T-helper 17 cell (primary cell): ENCODE measurements at regions not wholly inside any gene's neighbourhood (a gene's known extent, or its start where the extent isn't known, plus 50 kb on each side); places are given as distances from the start of the nearest gene placed in this dataset.
"Not testable (repeated sequence)": the region's sequence is repeated elsewhere in the genome, so short reads cannot be mapped to it uniquely, and the experiment has no call there.

Experiments
- ATAC-seq: fragments of 150-1000 bp; cut with Tn5 transposase; 2 replicates; pipeline ENCODE4 v1.10.0; 2021; ENCODE audit warnings: mild to moderate bottlenecking, moderate library complexity
- DNase-seq, 3 donors: peaks; one replicate each; pipeline versions ENCODE4 v3.0.0 to v3.0.0-alpha.2; 2020 to 2021
- H3K9me3 ChIP-seq: one replicate; pipeline ENCODE4 v1.7.0; 2013; ENCODE audit warnings: low read length, mild to moderate bottlenecking; ENCODE audit not compliant: control insufficient read depth, poor library complexity, severe bottlenecking
- H3K27ac Mint-ChIP-seq: one replicate; pipeline ENCODE4 v1.8.0; 2022; ENCODE audit warnings: mild to moderate bottlenecking, moderate library complexity, mixed read lengths
- H3K27me3 Mint-ChIP-seq: one replicate; pipeline ENCODE4 v1.8.0; 2022; ENCODE audit warnings: mixed read lengths
- H3K36me3 Mint-ChIP-seq: one replicate; pipeline ENCODE4 v1.8.0; 2022; ENCODE audit warnings: low read depth, mixed read lengths
- H3K4me1 Mint-ChIP-seq: one replicate; pipeline ENCODE4 v1.8.0; 2022; ENCODE audit warnings: mild to moderate bottlenecking, mixed read lengths
- H3K4me3 Mint-ChIP-seq: one replicate; pipeline ENCODE4 v1.8.0; 2022; ENCODE audit warnings: mild to moderate bottlenecking, moderate library complexity, mixed read lengths

DNA sequence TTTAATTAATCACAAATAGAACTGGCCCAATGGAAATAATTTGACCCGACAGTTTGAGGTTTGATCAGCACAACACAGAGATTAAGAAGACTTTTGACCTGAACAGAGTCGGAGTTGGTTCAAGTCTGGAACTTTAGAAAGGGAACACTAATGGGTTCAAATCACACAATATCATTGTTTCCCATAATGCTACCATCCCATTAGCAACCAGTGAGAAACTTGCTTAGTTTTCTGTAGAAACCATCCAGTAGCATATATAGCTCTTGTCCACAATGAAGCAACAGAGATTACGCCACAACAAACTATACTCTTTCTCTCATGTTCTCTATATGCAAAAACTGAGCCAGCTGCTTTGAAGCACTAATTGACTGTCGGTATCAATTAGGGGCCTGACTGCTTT, 376.9 kb upstream of the SPRY2 start:
- H3K4me3 Mint-ChIP-seq: no peak overlapping the region
- H3K27ac Mint-ChIP-seq: no peak overlapping the region
- no peaks in the 10 kb centered on the region for H3K4me1 Mint-ChIP-seq
- no peak for DNase-seq
- no peak for ATAC-seq
- H3K27me3 Mint-ChIP-seq: no peaks in the 10 kb centered on the region
- H3K36me3 Mint-ChIP-seq: no peaks in the 10 kb centered on the region
- H3K9me3 ChIP-seq: no peaks in the 10 kb centered on the region

DNA sequence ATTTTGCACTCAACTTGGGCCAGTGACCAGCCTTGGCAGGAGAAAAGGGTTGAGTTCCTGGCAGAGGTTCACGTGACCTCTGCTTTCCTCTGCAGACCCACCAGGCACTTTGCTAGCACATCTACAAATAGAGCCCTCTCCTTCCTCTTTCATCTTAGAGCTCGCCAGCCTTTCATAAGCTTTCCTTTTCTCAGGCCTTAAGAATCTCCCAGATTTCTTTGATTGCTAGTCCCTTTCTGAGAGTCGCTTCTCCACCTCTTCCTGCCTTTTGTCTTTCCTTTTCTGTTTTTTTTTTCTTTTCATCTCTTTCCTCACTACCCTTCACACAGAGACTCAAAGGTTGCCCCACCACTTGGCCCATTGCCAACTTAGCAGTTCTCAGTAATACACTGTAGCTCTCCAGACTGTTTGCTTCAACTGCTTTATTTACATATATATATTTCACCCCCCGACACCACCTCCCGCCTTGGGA, 375.7 kb upstream of the SPRY2 start:
- H3K27ac Mint-ChIP-seq: no peak overlapping the region
- no peaks in the 10 kb centered on the region for H3K36me3 Mint-ChIP-seq
- H3K4me3 Mint-ChIP-seq: no peak overlapping the region
- ATAC-seq (no peak), DNase-seq (no peak)
- no peaks in the 10 kb centered on the region for H3K27me3 Mint-ChIP-seq
- H3K4me1 Mint-ChIP-seq: no peaks in the 10 kb centered on the region
- no peaks in the 10 kb centered on the region for H3K9me3 ChIP-seq

GRCh38 chr13:80712026-80712425, 371.1 kb upstream of the SPRY2 start:
- no peak for ATAC-seq
- Mint-ChIP-seq H3K36me3 (no peaks in the 10 kb centered on the region), H3K27me3 (no peaks in the 10 kb centered on the region), H3K27ac (no peak overlapping the region), H3K4me1 (no peaks in the 10 kb centered on the region), H3K4me3 (no peak overlapping the region)
- H3K9me3 ChIP-seq: no peaks in the 10 kb centered on the region
- no peak for DNase-seq

DNA sequence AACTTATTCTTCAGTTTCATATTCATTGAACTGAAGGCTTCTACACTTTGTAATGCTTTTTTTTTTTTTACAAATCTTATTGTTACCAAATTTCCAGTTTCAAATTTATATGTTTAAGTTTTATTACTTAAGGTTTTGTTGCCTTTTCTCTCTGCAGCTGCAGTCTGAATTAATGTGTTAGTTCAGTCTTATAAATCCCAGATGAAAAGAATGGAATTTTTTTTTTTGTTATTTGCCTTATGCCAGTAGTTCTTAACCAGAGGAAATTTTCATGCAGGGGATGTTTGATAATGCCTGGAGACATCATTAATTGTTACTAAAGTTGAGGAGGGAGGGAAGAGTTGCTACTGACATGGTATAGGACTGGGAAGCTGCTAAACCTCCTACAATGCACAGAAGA, 367.9 kb upstream of the SPRY2 start:
- Mint-ChIP-seq H3K4me1 (no peaks in the 10 kb centered on the region), H3K4me3 (no peak overlapping the region)

DNA sequence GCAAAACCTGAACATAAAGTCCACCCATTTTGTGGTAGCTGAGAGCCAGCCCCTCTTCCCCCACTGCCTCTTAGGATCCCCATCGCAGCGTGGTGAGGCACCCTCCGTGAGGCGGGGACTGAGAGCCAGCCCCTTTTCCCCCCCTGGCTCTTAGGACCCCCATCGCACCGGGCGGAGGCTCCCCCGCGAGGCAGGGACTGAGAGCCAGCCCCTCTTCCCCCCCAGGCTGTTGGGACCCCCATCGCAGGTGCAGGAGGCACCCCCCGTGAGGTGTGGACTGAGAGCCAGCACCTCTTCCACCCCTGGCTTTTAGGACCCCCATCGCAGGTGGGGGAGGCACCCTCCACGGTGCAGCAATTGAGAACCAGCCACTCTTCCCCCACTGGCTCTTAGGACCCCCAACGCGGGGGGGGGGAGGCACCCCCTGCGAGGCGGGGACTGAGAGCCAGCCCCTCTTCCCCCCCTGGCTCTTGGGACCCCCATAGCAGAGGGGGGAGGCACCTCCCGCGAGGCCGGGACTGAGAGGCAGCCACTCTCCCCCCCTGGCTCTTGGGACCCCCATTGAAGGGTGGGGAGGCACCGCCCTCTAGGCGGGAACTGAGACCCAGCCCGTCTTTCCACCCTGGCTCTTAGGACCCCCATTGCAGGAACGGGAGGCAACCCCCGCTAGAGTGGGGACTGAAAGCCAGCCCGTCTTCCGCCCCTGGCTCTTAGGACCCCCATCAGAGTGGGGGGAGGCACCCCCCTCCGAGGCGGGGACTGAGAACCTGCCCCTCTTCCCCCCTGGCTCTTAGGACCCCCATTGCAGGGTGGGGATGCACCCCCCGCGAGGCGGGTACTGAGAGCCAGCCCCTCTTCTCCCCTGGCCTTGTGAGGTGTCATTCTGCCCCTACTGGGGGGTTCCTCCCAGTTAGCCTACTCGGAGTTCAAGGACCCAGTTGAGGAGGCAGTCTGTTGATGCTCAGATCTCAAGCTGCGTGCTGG, 366.4 kb upstream of the SPRY2 start:
- Mint-ChIP-seq H3K36me3 (no peaks in the 10 kb centered on the region), H3K27ac (no peak overlapping the region), H3K4me1 (no peaks in the 10 kb centered on the region), H3K27me3 (no peaks in the 10 kb centered on the region), H3K4me3 (no peak overlapping the region)
- DNase-seq: no peak
- no peak for ATAC-seq
- H3K9me3 ChIP-seq: no peaks in the 10 kb centered on the region

More for the DNA sequence above, 367.9 kb upstream of the SPRY2 start:
- Mint-ChIP-seq H3K27ac (no peak overlapping the region), H3K36me3 (no peaks in the 10 kb centered on the region), H3K27me3 (no peaks in the 10 kb centered on the region)
- H3K9me3 ChIP-seq: no peaks in the 10 kb centered on the region
- ATAC-seq (no peak), DNase-seq (no peak)

GRCh38 chr13:80706164-80706471, 365.2 kb upstream of the SPRY2 start:
- Mint-ChIP-seq H3K36me3 (no peaks in the 10 kb centered on the region), H3K4me1 (no peaks in the 10 kb centered on the region), H3K27me3 (no peaks in the 10 kb centered on the region), H3K4me3 (no peak overlapping the region), H3K27ac (no peak overlapping the region)
- ATAC-seq: no peak
- no peaks in the 10 kb centered on the region for H3K9me3 ChIP-seq
- DNase-seq: no peak

DNA sequence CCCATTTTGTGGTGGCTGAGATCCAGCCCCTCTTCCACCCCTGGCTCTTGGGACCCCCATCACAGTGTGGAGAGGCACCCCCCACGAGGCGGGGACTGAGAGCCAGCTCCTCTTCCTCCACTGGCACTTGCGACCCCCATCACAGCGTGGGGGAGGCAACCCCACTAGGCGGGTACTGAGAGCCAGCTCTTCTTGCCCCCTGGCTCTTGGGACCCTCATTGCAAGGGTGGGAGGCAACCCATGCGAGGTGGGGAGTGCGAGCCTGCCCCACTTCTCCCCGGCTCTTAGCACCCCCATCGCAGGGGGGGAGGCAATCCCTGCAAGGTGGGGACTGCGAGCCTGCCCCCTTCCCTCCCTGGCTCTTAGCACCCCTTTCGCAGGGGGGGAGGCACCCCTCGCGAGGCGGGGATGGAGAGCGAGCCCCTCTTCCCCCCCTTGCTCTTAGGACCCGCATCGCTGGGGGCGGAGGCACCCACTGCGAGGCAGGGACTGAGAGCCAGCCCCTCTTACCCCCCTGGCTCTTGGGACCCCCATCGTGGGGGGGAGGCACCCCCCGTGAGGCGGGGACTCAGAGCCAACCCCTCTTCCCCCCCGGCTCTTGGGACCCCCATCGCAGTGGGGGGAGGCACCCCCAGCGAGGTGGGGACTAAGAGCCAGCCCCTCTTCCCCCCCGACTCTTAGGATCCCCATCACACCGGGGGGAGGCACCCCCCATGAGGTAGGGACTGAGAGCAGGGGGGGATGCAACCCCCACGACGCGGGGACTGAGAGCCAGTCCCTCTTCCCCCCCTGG, 364.6 kb upstream of the SPRY2 start:
- no peaks in the 10 kb centered on the region for H3K27me3 Mint-ChIP-seq
- H3K9me3 ChIP-seq: no peaks in the 10 kb centered on the region
- ATAC-seq (no peak), DNase-seq (no peak)
- H3K4me3 Mint-ChIP-seq: no peak overlapping the region
- H3K36me3 Mint-ChIP-seq: no peaks in the 10 kb centered on the region
- H3K4me1 Mint-ChIP-seq: no peaks in the 10 kb centered on the region
- no peak overlapping the region for H3K27ac Mint-ChIP-seq

DNA sequence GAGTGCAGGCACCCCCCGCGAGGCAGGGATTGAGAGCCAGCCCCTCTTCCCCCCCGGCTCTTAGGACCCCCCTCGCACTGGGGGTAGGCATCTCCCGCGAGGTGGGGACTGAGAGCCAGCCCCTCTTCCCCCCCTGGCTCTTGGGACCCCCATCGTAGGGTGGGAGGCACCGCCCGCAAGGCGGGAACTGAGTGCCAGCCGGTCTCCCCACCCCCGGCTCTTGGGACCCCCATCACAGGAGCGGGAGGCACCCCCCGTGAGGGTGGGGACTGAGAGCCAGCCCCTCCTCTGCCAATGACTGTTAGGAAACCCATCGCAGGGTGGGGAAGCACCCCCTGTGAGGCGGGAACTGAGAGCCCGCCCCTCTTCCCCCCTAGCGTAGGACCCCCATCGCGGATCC, 363.4 kb upstream of the SPRY2 start:
- H3K4me1 Mint-ChIP-seq: no peaks in the 10 kb centered on the region
- no peak for DNase-seq
- H3K4me3 Mint-ChIP-seq: no peak overlapping the region
- H3K27ac Mint-ChIP-seq: no peak overlapping the region
- no peaks in the 10 kb centered on the region for H3K36me3 Mint-ChIP-seq
- no peaks in the 10 kb centered on the region for H3K9me3 ChIP-seq
- no peaks in the 10 kb centered on the region for H3K27me3 Mint-ChIP-seq
- no peak for ATAC-seq

DNA sequence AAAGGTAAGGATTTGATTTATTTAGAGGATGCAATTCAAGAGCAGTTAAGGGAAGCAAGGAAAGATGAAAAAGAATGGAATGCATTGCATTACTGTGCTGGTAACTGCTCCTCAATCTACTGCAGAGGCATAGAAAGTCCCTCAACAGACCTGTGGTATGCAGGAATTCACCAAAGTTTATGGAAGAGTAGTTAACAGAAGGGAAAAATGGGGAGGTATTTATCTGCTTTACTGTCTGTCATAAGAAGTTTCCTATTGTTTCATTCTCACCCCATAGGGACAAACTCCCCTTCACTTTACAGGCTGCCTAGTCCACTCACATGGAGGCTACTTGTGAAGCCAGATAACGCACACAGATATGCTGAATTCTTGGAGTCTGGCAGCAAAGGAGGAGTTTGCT, 354.9 kb upstream of the SPRY2 start:
- H3K4me3 Mint-ChIP-seq: no peak overlapping the region
- H3K27ac Mint-ChIP-seq: no peak overlapping the region
- DNase-seq: no peak
- no peaks in the 10 kb centered on the region for H3K9me3 ChIP-seq
- H3K4me1 Mint-ChIP-seq: no peaks in the 10 kb centered on the region
- H3K36me3 Mint-ChIP-seq: no peaks in the 10 kb centered on the region
- no peaks in the 10 kb centered on the region for H3K27me3 Mint-ChIP-seq
- ATAC-seq: no peak

DNA sequence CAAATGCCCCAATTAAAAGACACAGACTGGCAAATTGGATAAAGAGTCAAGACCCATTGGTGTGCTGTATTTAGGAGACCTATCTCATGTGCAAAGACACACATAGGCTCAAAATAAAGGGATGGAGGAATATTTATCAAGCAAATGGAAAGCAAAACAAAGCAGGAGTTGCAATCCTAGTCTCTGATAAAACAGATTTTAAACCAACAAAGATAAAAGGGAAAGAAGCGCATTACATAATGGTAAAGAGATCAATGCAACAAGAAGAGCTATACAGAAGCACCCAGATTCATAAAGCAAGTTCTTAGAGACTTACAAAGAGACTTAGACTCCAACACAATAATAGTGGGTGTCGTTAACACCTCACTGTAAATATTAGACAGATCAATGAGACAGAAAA, 350.9 kb upstream of the SPRY2 start:
- H3K27ac Mint-ChIP-seq, DNase-seq, H3K9me3 ChIP-seq, H3K27me3 Mint-ChIP-seq, ATAC-seq, H3K36me3 Mint-ChIP-seq, H3K4me3 Mint-ChIP-seq, H3K4me1 Mint-ChIP-seq: not testable (repeated sequence)

DNA sequence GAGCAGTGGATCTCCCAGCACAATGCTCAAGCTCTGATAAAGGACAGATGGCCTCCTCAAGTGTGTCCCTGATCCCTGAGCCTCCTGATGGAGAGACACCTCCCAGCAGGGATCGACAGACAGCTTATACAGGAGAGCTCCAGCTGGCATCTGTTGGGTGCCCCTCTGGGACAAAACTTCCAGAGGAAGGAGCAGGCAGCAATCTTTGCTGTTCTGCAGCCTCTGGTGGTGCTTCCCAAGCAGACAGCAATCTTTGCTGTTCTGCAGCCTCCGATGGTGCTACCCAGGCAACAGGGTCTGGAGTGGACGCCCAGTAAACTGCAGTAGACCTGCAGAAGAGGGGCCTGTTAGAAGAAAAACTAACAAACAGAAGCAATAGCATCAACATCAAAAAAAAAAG, 349.3 kb upstream of the SPRY2 start:
- Mint-ChIP-seq H3K4me3 (no peak overlapping the region), H3K36me3 (no peaks in the 10 kb centered on the region), H3K27ac (no peak overlapping the region), H3K4me1 (no peaks in the 10 kb centered on the region), H3K27me3 (no peaks in the 10 kb centered on the region)
- H3K9me3 ChIP-seq: no peaks in the 10 kb centered on the region
- DNase-seq: no peak
- ATAC-seq: no peak

DNA sequence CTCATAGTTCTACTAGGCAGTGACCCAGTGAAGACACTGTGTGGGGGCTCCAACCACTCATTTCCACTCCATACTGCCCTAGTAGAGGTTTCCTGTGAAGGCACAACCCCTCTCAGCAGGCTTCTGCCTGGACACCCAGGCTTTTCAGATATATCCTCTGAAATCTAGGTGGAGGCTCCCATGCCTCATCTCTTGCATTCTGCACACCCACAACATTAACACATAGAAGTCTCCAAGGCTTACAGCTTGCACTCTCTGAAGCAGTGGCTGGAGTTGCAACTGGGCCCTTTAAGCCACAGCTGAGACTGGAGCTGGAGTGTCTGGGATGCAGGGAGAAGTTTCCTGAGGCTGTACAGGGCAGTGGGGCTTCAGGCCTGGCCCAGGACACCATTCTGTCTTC, 347.7 kb upstream of the SPRY2 start:
- Mint-ChIP-seq H3K27ac (no peak overlapping the region), H3K36me3 (no peaks in the 10 kb centered on the region), H3K27me3 (no peaks in the 10 kb centered on the region), H3K4me1 (no peaks in the 10 kb centered on the region), H3K4me3 (no peak overlapping the region)
- ATAC-seq: no peak
- DNase-seq: no peak
- no peaks in the 10 kb centered on the region for H3K9me3 ChIP-seq

DNA sequence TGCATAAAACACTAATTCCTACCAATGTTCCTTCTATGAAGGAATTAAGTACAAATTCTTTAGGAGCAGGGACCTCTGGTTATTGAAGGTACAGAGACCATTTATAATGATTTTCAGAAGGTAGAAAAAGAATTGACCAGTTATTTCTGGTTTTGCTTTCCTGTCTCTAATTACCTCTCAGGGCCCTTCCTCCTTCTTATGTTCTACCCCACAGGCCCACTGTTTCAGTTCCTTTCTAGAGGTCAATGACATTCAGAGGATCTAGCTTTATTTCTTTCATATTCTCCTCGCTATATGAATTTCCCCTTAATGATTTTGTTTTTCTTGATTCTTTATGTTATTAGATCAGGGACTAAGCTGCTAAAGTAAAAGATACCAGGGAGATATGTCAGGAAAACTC, 345.0 kb upstream of the SPRY2 start:
- H3K4me3 Mint-ChIP-seq: no peak overlapping the region
- no peak for ATAC-seq

More for the DNA sequence above, 345.0 kb upstream of the SPRY2 start:
- no peak for DNase-seq
- H3K9me3 ChIP-seq: no peaks in the 10 kb centered on the region
- Mint-ChIP-seq H3K27me3 (no peaks in the 10 kb centered on the region), H3K36me3 (no peaks in the 10 kb centered on the region), H3K27ac (no peak overlapping the region), H3K4me1 (no peaks in the 10 kb centered on the region)
